ENCODE measurements at regions not wholly inside any gene's neighbourhood (a gene's known extent, or its start where the extent isn't known, plus 50 kb on each side); places are given as distances from the start of the nearest gene placed in this dataset.

GRCh38 chr5:57761513-57761912 is 278.9 kb upstream of the ACTBL2 start:
- TF ChIP-seq EZH2 (IDR thresholded peaks at IDR 0.05; ENCODE audit: borderline replicate concordance, low read depth, low read length, severe bottlenecking) (no peak), CTCF (IDR thresholded peaks at IDR 0.05; ENCODE audit: borderline replicate concordance, extremely low read depth, low read length, poor library complexity, severe bottlenecking) (no peak)
